GM23338 (cell line): ENCODE measurements at regions not wholly inside any gene's neighbourhood (a gene's known extent, or its start where the extent isn't known, plus 50 kb on each side); places are given as distances from the start of the nearest gene placed in this dataset.

Source experiments
- ATAC-seq: fragments of 200-7000 bp; cut with Tn5 transposase; 3 replicates; pipeline ENCODE4 v1.9.1; 2020
- DNase-seq: peaks from one replicate; pipeline ENCODE4 v3.0.0-alpha.2; 2015; ENCODE audit warnings: low spot score
- H2AFZ ChIP-seq: fragments of 200-600 bp; sonication (generic); 2 replicates; pipeline ENCODE4 v1.8.0; 2016; ENCODE audit warnings: antibody characterized with exemption, mild to moderate bottlenecking, moderate library complexity
- H3F3A ChIP-seq: fragments of 200-600 bp; sonication (generic); replicated peaks from 2 replicates; pipeline ENCODE4 v1.8.0; 2017; ENCODE audit warnings: antibody characterized with exemption, mixed run types, low read depth
- H3K27ac ChIP-seq: fragments of 200-600 bp; sonication (generic); 2 replicates; pipeline ENCODE4 v1.6.1; 2016; ENCODE audit warnings: low read depth
- H3K27me3 ChIP-seq: fragments of 200-600 bp; sonication (generic); 2 replicates; pipeline ENCODE4 v1.8.0; 2016; ENCODE audit warnings: mild to moderate bottlenecking, mixed run types, moderate library complexity; ENCODE audit not compliant: insufficient read depth
- H3K36me3 ChIP-seq: fragments of 200-600 bp; sonication (generic); 2 replicates; pipeline ENCODE4 v1.8.0; 2016; ENCODE audit warnings: mild to moderate bottlenecking; ENCODE audit not compliant: insufficient read depth
- H3K4me1 ChIP-seq: fragments of 200-600 bp; sonication (generic); 2 replicates; pipeline ENCODE4 v1.8.0; 2016; ENCODE audit warnings: mild to moderate bottlenecking, moderate library complexity; ENCODE audit not compliant: insufficient read depth
- H3K4me2 ChIP-seq: fragments of 200-600 bp; sonication (generic); 2 replicates; pipeline ENCODE4 v1.7.1; 2017; ENCODE audit warnings: mixed run types
- H3K4me3 ChIP-seq: fragments of 200-600 bp; sonication (generic); 2 replicates; pipeline ENCODE4 v1.6.1; 2016; ENCODE audit warnings: mixed run types
- H3K79me2 ChIP-seq: fragments of 200-600 bp; sonication (generic); replicated peaks from 2 replicates; pipeline ENCODE4 v1.8.0; 2017; ENCODE audit warnings: mild to moderate bottlenecking; ENCODE audit not compliant: insufficient read depth
- H3K9me2 ChIP-seq: fragments of 200-600 bp; sonication (generic); 2 replicates; pipeline ENCODE4 v1.8.0; 2017; ENCODE audit not compliant: insufficient read depth
- H4K20me1 ChIP-seq: fragments of 200-600 bp; sonication (generic); replicated peaks from 2 replicates; pipeline ENCODE4 v1.8.0; 2017; ENCODE audit warnings: mild to moderate bottlenecking; ENCODE audit not compliant: insufficient read depth
- H3K27ac Mint-ChIP-seq: 2 replicates; pipeline ENCODE4 v1.8.0; 2020; ENCODE audit warnings: inconsistent platforms, mild to moderate bottlenecking, moderate library complexity, mixed read lengths
- H3K27me3 Mint-ChIP-seq: 3 replicates; pipeline ENCODE4 v1.8.0; 2022; ENCODE audit warnings: low read depth, mild to moderate bottlenecking, moderate library complexity, mixed read lengths, inconsistent platforms; ENCODE audit not compliant: insufficient read depth, poor library complexity
- H3K36me3 Mint-ChIP-seq: 3 replicates; pipeline ENCODE4 v1.8.0; 2021; ENCODE audit warnings: low read depth, mild to moderate bottlenecking, inconsistent platforms, moderate library complexity, mixed read lengths
- H3K4me1 Mint-ChIP-seq: 3 replicates; pipeline ENCODE4 v1.8.0; 2020; ENCODE audit warnings: mild to moderate bottlenecking, inconsistent platforms, mixed read lengths
- H3K4me3 Mint-ChIP-seq: 3 replicates; pipeline ENCODE4 v1.8.0; 2021; ENCODE audit warnings: moderate library complexity, mild to moderate bottlenecking, inconsistent platforms, mixed read lengths
- H3K9me3 Mint-ChIP-seq: 3 replicates; pipeline ENCODE4 v1.8.0; 2020; ENCODE audit warnings: moderate library complexity, mild to moderate bottlenecking, inconsistent platforms, mixed read lengths
- CREB1 ChIP-seq: fragments of 250-450 bp; sonication (Bioruptor Pico); IDR thresholded peaks from 2 replicates; pipeline ENCODE4 v1.5.0; 2020; ENCODE audit warnings: low read depth, mild to moderate bottlenecking, moderate library complexity
- CTCF ChIP-seq, 2 experiments: fragments of 200-600 bp in 1 of 2; sonication (generic) in 1 of 2; conservative IDR thresholded peaks; 2 replicates each; pipeline versions ENCODE4 v1.5.1 to v1.6.1; 2016 to 2017; ENCODE audit warnings: antibody characterized with exemption in 2 of 2, low read depth in 2 of 2, mild to moderate bottlenecking in 2 of 2, moderate library complexity in 1 of 2
- EZH2 ChIP-seq: fragments of 200-600 bp; sonication (generic); IDR thresholded peaks from one replicate; pipeline ENCODE4 v1.8.0; 2017; ENCODE audit warnings: antibody characterized with exemption, mild to moderate bottlenecking, low read depth; ENCODE audit not compliant: unreplicated experiment
- EZH2phosphoT487 ChIP-seq: fragments of 200-600 bp; sonication (generic); IDR thresholded peaks from one replicate; pipeline ENCODE4 v1.8.1; 2018; ENCODE audit warnings: antibody characterized with exemption; ENCODE audit not compliant: unreplicated experiment
- JUNB ChIP-seq: IDR thresholded peaks from one replicate; pipeline ENCODE4 v1.6.1; 2016; ENCODE audit warnings: antibody characterized with exemption; ENCODE audit not compliant: unreplicated experiment
- NANOG ChIP-seq: IDR thresholded peaks from 2 replicates; pipeline ENCODE4 v1.6.1; 2016; ENCODE audit warnings: antibody characterized with exemption, borderline replicate concordance
- POLR2AphosphoS5 ChIP-seq: IDR thresholded peaks from 2 replicates; pipeline ENCODE4 v1.6.1; 2016; ENCODE audit warnings: antibody characterized with exemption, low read depth
- STAT1 ChIP-seq: IDR thresholded peaks from one replicate; pipeline ENCODE4 v1.6.1; 2016; ENCODE audit warnings: antibody characterized with exemption; ENCODE audit not compliant: unreplicated experiment
- ZNF114 ChIP-seq: fragments of 250-450 bp; sonication (Bioruptor Pico); IDR thresholded peaks from 2 replicates; pipeline ENCODE4 v1.5.0; 2020; ENCODE audit warnings: mild to moderate bottlenecking, moderate library complexity
- ZNF331 ChIP-seq: fragments of 250-450 bp; sonication (Bioruptor Pico); IDR thresholded peaks from 2 replicates; pipeline ENCODE4 v1.5.0; 2020; ENCODE audit warnings: low read depth, mild to moderate bottlenecking, moderate library complexity
- ZNF462 ChIP-seq: fragments of 250-450 bp; sonication (Bioruptor Pico); IDR thresholded peaks from 2 replicates; pipeline ENCODE4 v1.5.0; 2020; ENCODE audit warnings: mild to moderate bottlenecking, moderate library complexity
- TF ChIP-seq, protein P1 (sequence below): IDR thresholded peaks from 2 replicates; pipeline ENCODE4 v1.6.1; 2016; ENCODE audit warnings: antibody characterized with exemption
- TF ChIP-seq, protein P2 (sequence below): IDR thresholded peaks from one replicate; pipeline ENCODE4 v1.6.1; 2018; ENCODE audit warnings: antibody characterized with exemption; ENCODE audit not compliant: unreplicated experiment

- Histone ChIP-seq H3K36me3 (no peaks in the 10 kb centered on the region), H3K4me1 (no peaks in the 10 kb centered on the region), H2AFZ (no peak overlapping the region), H3F3A (no peaks in the 10 kb centered on the region), H3K79me2 (no peaks in the 10 kb centered on the region), H3K9me2 (no peaks in the 10 kb centered on the region), H3K27me3 (no peaks in the 10 kb centered on the region), H3K4me2 (no peak overlapping the region), H4K20me1 (no peaks in the 10 kb centered on the region), H3K4me3 (no peak overlapping the region), H3K27ac (no peak overlapping the region)
- ATAC-seq (no peak), DNase-seq (no peak)
- Mint-ChIP-seq H3K36me3 (no peaks in the 10 kb centered on the region), H3K4me3 (no peak overlapping the region), H3K27me3 (no peaks in the 10 kb centered on the region), H3K27ac (no peak overlapping the region), H3K9me3 (no peaks in the 10 kb centered on the region), H3K4me1 (no peaks in the 10 kb centered on the region)
- TF ChIP-seq CTCF (conservative IDR thresholded peaks at IDR 0.05; ENCODE audit: low read depth in 2 of 2), result no peak
- TF ChIP-seq ZNF462 (CRISPR knock-in tag), result no peak
- no peak for TF ChIP-seq ZNF331
- TF ChIP-seq EZH2, result no peak
- TF ChIP-seq, protein P1, sequence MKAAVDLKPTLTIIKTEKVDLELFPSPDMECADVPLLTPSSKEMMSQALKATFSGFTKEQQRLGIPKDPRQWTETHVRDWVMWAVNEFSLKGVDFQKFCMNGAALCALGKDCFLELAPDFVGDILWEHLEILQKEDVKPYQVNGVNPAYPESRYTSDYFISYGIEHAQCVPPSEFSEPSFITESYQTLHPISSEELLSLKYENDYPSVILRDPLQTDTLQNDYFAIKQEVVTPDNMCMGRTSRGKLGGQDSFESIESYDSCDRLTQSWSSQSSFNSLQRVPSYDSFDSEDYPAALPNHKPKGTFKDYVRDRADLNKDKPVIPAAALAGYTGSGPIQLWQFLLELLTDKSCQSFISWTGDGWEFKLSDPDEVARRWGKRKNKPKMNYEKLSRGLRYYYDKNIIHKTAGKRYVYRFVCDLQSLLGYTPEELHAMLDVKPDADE, result no peak
- TF ChIP-seq, protein P2, sequence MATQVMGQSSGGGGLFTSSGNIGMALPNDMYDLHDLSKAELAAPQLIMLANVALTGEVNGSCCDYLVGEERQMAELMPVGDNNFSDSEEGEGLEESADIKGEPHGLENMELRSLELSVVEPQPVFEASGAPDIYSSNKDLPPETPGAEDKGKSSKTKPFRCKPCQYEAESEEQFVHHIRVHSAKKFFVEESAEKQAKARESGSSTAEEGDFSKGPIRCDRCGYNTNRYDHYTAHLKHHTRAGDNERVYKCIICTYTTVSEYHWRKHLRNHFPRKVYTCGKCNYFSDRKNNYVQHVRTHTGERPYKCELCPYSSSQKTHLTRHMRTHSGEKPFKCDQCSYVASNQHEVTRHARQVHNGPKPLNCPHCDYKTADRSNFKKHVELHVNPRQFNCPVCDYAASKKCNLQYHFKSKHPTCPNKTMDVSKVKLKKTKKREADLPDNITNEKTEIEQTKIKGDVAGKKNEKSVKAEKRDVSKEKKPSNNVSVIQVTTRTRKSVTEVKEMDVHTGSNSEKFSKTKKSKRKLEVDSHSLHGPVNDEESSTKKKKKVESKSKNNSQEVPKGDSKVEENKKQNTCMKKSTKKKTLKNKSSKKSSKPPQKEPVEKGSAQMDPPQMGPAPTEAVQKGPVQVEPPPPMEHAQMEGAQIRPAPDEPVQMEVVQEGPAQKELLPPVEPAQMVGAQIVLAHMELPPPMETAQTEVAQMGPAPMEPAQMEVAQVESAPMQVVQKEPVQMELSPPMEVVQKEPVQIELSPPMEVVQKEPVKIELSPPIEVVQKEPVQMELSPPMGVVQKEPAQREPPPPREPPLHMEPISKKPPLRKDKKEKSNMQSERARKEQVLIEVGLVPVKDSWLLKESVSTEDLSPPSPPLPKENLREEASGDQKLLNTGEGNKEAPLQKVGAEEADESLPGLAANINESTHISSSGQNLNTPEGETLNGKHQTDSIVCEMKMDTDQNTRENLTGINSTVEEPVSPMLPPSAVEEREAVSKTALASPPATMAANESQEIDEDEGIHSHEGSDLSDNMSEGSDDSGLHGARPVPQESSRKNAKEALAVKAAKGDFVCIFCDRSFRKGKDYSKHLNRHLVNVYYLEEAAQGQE, result no peak
- TF ChIP-seq NANOG, result no peak
- no peak for TF ChIP-seq ZNF114
- no peak for TF ChIP-seq CREB1 (CRISPR knock-in tag)
- TF ChIP-seq EZH2phosphoT487, result no peak
- no peak for TF ChIP-seq POLR2AphosphoS5
- TF ChIP-seq STAT1, result no peak
- no peak for TF ChIP-seq JUNB
These were observed 518.7 kb upstream of the MAP3K7 start for GRCh38 chr6:91105532-91105931.
